ENCODE measurements at regions not wholly inside any gene's neighbourhood (a gene's known extent, or its start where the extent isn't known, plus 50 kb on each side); places are given as distances from the start of the nearest gene placed in this dataset.

DNA sequence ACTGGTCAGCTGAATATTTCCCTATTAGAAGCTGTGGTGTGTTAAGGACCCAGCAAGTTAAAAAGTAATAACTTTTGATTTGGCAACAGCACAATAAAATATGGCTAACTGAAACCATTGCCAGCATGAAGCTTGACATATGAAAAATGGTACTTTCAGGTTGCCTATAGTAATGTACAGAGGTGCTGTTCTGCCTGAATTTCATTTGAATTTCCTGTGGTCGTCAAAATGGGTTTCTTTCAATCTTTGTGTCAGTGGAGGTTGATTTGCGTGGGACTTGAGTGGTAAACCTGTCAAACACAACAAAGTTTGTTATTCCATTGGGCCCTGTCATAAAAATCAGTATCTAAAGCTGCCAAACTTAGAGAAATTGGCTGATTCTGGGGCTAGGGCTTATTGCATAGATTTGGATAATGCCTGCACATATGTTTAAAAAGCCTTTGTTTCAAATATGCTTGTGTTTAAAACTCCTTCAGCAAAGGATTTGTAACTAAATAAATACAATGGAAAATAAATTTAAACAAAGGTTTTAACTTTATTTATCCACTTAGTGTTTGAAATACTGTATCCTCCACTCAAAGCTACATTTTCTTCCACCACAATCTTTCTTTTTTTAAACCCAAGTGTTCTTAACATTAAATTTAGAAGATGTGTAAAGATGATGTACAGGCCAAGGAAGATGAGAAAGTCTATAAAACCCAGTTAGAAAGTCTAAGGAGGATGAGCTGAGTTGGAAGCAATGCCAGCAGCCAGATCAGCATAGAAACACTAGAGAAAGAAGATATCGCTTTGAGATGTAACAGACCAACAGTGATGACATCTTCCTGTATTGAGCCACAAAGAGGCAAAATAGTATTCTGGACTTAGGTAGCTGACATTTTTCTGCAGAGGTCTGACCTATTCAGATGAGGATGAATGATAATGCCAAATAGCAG is 134.8 kb upstream of the GIMD1 start:
- no TSS peak for BruUV-seq (replicated peaks)
- Histone ChIP-seq H3K4me3 (ENCODE audit: low read depth, low read length, poor library complexity, severe bottlenecking) (no peak overlapping the region), H3K4me1 (ENCODE audit: insufficient read depth, low read length, poor library complexity, severe bottlenecking) (no peaks in the 10 kb centered on the region), H3K9me3 (ENCODE audit: low read depth, low read length, poor library complexity, severe bottlenecking) (no peaks in the 10 kb centered on the region), H3K36me3 (ENCODE audit: insufficient read depth, low read length, poor library complexity, severe bottlenecking) (no peaks in the 10 kb centered on the region), H3K27me3 (replicated peaks; ENCODE audit: insufficient read depth, low read depth, low read length, poor library complexity) (no peaks in the 10 kb centered on the region), H3K27ac (ENCODE audit: low read depth, low read length, poor library complexity, severe bottlenecking) (no peak overlapping the region)
- TF ChIP-seq, protein P1, sequence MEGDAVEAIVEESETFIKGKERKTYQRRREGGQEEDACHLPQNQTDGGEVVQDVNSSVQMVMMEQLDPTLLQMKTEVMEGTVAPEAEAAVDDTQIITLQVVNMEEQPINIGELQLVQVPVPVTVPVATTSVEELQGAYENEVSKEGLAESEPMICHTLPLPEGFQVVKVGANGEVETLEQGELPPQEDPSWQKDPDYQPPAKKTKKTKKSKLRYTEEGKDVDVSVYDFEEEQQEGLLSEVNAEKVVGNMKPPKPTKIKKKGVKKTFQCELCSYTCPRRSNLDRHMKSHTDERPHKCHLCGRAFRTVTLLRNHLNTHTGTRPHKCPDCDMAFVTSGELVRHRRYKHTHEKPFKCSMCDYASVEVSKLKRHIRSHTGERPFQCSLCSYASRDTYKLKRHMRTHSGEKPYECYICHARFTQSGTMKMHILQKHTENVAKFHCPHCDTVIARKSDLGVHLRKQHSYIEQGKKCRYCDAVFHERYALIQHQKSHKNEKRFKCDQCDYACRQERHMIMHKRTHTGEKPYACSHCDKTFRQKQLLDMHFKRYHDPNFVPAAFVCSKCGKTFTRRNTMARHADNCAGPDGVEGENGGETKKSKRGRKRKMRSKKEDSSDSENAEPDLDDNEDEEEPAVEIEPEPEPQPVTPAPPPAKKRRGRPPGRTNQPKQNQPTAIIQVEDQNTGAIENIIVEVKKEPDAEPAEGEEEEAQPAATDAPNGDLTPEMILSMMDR (conservative IDR thresholded peaks at IDR 0.05; ENCODE audit: low read depth, low read length) = no peak
- TF ChIP-seq EZH2 (IDR thresholded peaks at IDR 0.05; ENCODE audit: borderline replicate concordance, low read depth, low read length, poor library complexity, severe bottlenecking) = no peak
- no peak for DNase-seq (ENCODE audit: low spot score)
- CTCF ChIA-PET = no interaction called here
- intact Hi-C loops (cut with micrococcal nuclease; ENCODE audit: unreplicated experiment) = no loop called here
- POLR2A ChIA-PET (ENCODE audit: low non-redundant PET) = no interaction called here

DNA sequence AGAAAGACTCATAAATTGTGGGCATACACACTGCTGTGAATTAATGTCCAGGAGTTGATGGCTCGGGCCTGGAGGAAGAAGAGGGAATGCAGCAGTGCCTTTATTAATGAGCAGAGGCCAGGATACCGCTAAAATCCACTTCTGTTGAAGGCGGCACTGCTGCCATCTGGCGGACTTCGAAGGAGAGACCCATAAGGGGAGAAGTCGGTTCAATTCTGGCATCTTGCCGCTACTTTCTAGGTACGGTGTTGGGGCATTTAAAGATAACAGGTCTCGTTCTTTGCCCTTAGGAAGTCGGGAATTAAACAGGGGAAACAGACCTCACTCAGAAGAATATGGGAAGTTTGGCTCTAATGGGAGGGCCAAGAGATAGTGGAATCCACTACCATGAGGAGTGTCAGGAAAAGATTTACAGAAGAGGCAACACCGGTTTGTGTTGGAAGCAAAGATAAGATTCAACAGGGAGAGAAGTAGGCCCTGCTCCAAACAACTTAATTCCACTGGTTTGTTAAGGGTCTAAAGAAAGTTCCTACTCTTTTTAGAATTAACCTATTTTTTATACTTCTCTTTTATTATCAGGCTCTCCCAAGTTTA is 133.6 kb upstream of the GIMD1 start:
- Histone ChIP-seq H3K4me1 (ENCODE audit: insufficient read depth, low read length, poor library complexity, severe bottlenecking) (no peaks in the 10 kb centered on the region), H3K27me3 (replicated peaks; ENCODE audit: insufficient read depth, low read depth, low read length, poor library complexity) (no peaks in the 10 kb centered on the region), H3K36me3 (ENCODE audit: insufficient read depth, low read length, poor library complexity, severe bottlenecking) (no peaks in the 10 kb centered on the region), H3K27ac (ENCODE audit: low read depth, low read length, poor library complexity, severe bottlenecking) (no peak overlapping the region), H3K9me3 (ENCODE audit: low read depth, low read length, poor library complexity, severe bottlenecking) (no peaks in the 10 kb centered on the region), H3K4me3 (ENCODE audit: low read depth, low read length, poor library complexity, severe bottlenecking) (no peak overlapping the region)
- DNase-seq (ENCODE audit: low spot score) = no peak
- no TSS peak for BruUV-seq (replicated peaks)
- TF ChIP-seq EZH2 (IDR thresholded peaks at IDR 0.05; ENCODE audit: borderline replicate concordance, low read depth, low read length, poor library complexity, severe bottlenecking) = no peak
- TF ChIP-seq, protein P1 (conservative IDR thresholded peaks at IDR 0.05; ENCODE audit: low read depth, low read length) = no peak
- POLR2A ChIA-PET (ENCODE audit: low non-redundant PET) = no interaction called here
- intact Hi-C loops (cut with micrococcal nuclease; ENCODE audit: unreplicated experiment) = no loop called here
- CTCF ChIA-PET = no interaction called here

DNA sequence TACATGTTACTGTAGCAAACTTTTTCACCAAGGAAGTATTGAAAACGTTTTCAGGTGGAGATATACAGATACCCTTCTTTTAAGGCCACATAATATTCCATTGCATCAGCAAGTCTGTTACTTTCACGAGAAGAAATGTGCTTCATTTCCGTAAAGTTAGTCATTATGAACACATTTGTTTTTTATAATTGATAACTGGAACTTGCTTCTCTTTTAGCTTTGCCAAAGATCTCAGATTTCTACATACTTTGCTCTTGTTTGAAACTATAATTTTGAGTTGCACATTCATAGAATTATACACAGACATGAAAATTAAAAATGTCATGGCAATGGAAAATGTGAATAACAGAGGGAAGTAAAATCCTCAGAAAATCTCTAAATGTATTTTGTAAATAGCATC is 128.7 kb upstream of the GIMD1 start:
- no peak for TF ChIP-seq EZH2 (IDR thresholded peaks at IDR 0.05; ENCODE audit: borderline replicate concordance, low read depth, low read length, poor library complexity, severe bottlenecking)
- TF ChIP-seq, protein P1 (conservative IDR thresholded peaks at IDR 0.05; ENCODE audit: low read depth, low read length) = no peak
- H3K27ac ChIP-seq (ENCODE audit: low read depth, low read length, poor library complexity, severe bottlenecking) = no peak overlapping the region
- H3K36me3 ChIP-seq (ENCODE audit: insufficient read depth, low read length, poor library complexity, severe bottlenecking) = no peaks in the 10 kb centered on the region
- H3K4me1 ChIP-seq (ENCODE audit: insufficient read depth, low read length, poor library complexity, severe bottlenecking) = no peaks in the 10 kb centered on the region
- H3K9me3 ChIP-seq (ENCODE audit: low read depth, low read length, poor library complexity, severe bottlenecking) = no peaks in the 10 kb centered on the region
- intact Hi-C loops (cut with micrococcal nuclease; ENCODE audit: unreplicated experiment) = no loop called here
- no peaks in the 10 kb centered on the region for H3K27me3 ChIP-seq (replicated peaks; ENCODE audit: insufficient read depth, low read depth, low read length, poor library complexity)
- no peak overlapping the region for H3K4me3 ChIP-seq (ENCODE audit: low read depth, low read length, poor library complexity, severe bottlenecking)
- ChIA-PET CTCF (no interaction called here), POLR2A (ENCODE audit: low non-redundant PET) (no interaction called here)
- BruUV-seq (replicated peaks) = no TSS peak
- no peak for DNase-seq (ENCODE audit: low spot score)
